GM12875 (cell line): ENCODE measurements at regions not wholly inside any gene's neighbourhood (a gene's known extent, or its start where the extent isn't known, plus 50 kb on each side); places are given as distances from the start of the nearest gene placed in this dataset.
"Not testable (repeated sequence)": the region's sequence is repeated elsewhere in the genome, so short reads cannot be mapped to it uniquely, and the experiment has no call there.

Experiments
- H3K4me3 ChIP-seq: one replicate; pipeline ENCODE4 v1.5.1; 2011; ENCODE audit warnings: low read depth, low read length, control low read depth
- CTCF ChIP-seq: IDR thresholded peaks from 2 replicates; pipeline ENCODE4 v1.5.1; 2011; ENCODE audit warnings: low read depth, mild to moderate bottlenecking, control low read depth, inconsistent platforms, low read length, moderate library complexity, borderline replicate concordance; ENCODE audit not compliant: insufficient read depth

- TF ChIP-seq CTCF: no peak
Measured at GRCh38 chr20:28562510-28562898, 2695.0 kb upstream of the DEFB115 start.

GRCh38 chr20:28562899-28563521, 2694.5 kb upstream of the DEFB115 start:
- H3K4me3 ChIP-seq: not testable (repeated sequence)

More at GRCh38 chr20:28562510-28562898, 2695.0 kb upstream of the DEFB115 start:
- no peak overlapping the region for H3K4me3 ChIP-seq

GRCh38 chr20:28564024-28564423, 2693.4 kb upstream of the DEFB115 start:
- not testable (repeated sequence) for H3K4me3 ChIP-seq

- not testable (repeated sequence) for H3K4me3 ChIP-seq
Measured at GRCh38 chr20:28564688-28565463, 2692.6 kb upstream of the DEFB115 start.

- H3K4me3 ChIP-seq: not testable (repeated sequence)
Measured at GRCh38 chr20:28575991-28576390, 2681.5 kb upstream of the DEFB115 start.

- H3K4me3 ChIP-seq: not testable (repeated sequence)
Measured at GRCh38 chr20:28591680-28592079, 2665.8 kb upstream of the DEFB115 start.

GRCh38 chr20:28593383-28593782, 2664.1 kb upstream of the DEFB115 start:
- H3K4me3 ChIP-seq: not testable (repeated sequence)

- H3K4me3 ChIP-seq: not testable (repeated sequence)
Measured at GRCh38 chr20:28594476-28594875, 2663.0 kb upstream of the DEFB115 start.

- peak overlapping the region; percentile 54 for H3K4me3 ChIP-seq
Measured at GRCh38 chr20:28602006-28602402, 2655.5 kb upstream of the DEFB115 start.

GRCh38 chr20:28602403-28603217, 2654.9 kb upstream of the DEFB115 start:
- peak overlapping the region; percentile 54 for H3K4me3 ChIP-seq
- TF ChIP-seq CTCF: peak; percentile 84

GRCh38 chr20:28603218-28603577, 2654.3 kb upstream of the DEFB115 start:
- peak overlapping the region; percentile 54 for H3K4me3 ChIP-seq

- H3K4me3 ChIP-seq: no peak overlapping the region
- TF ChIP-seq CTCF: no peak
Measured at GRCh38 chr20:28616354-28616753, 2641.1 kb upstream of the DEFB115 start.

GRCh38 chr20:28619956-28620651, 2637.4 kb upstream of the DEFB115 start:
- not testable (repeated sequence) for H3K4me3 ChIP-seq

- not testable (repeated sequence) for H3K4me3 ChIP-seq
Measured at GRCh38 chr20:28625112-28625511, 2632.4 kb upstream of the DEFB115 start.

- not testable (repeated sequence) for H3K4me3 ChIP-seq
Measured at GRCh38 chr20:28640831-28641230, 2616.6 kb upstream of the DEFB115 start.
